K562 (cell line): ENCODE measurements at regions not wholly inside any gene's neighbourhood (a gene's known extent, or its start where the extent isn't known, plus 50 kb on each side); places are given as distances from the start of the nearest gene placed in this dataset.

Experiments used
- YY1 ChIP-seq, 3 experiments: IDR thresholded peaks; 2 replicates each; pipeline ENCODE4 v1.6.1; 2011; ENCODE audit warnings: low read length in 2 of 3, mild to moderate bottlenecking in 2 of 3, moderate library complexity in 2 of 3, borderline replicate concordance in 1 of 3, control low read depth in 1 of 3, low read depth in 1 of 3; ENCODE audit not compliant: insufficient read depth in 3 of 3, insufficient replicate concordance in 2 of 3, control insufficient read depth in 1 of 3, insufficient read length in 1 of 3; ENCODE audit errors: extremely low read depth in 1 of 3
- TF ChIP-seq, protein P1 (sequence below), 3 experiments: IDR thresholded peaks in 2 of 3; conservative IDR thresholded peaks in 1 of 3; 2 replicates each; pipeline ENCODE4 v1.5.1; 2011 to 2012; ENCODE audit warnings: low read length in 3 of 3, mild to moderate bottlenecking in 3 of 3, control low read depth in 2 of 3, improper control_type of control experiment in 1 of 3, inconsistent platforms in 1 of 3, low read depth in 1 of 3, mixed read lengths in 1 of 3, moderate library complexity in 1 of 3; ENCODE audit not compliant: insufficient read depth in 2 of 3
- TF ChIP-seq, protein P2 (sequence below), 2 experiments: fragments of 450-650 bp in 1 of 2; sonication (generic) in 1 of 2; formaldehyde crosslinking in 1 of 2; IDR thresholded peaks in 1 of 2; conservative IDR thresholded peaks in 1 of 2; 2 replicates each; pipeline versions ENCODE4 v1.6.1 to v1.8.1; 2016 to 2023; ENCODE audit warnings: mild to moderate bottlenecking in 2 of 2, moderate library complexity in 2 of 2, inconsistent platforms in 1 of 2, missing genetic modification reagents in 1 of 2

- TF ChIP-seq, protein P1, sequence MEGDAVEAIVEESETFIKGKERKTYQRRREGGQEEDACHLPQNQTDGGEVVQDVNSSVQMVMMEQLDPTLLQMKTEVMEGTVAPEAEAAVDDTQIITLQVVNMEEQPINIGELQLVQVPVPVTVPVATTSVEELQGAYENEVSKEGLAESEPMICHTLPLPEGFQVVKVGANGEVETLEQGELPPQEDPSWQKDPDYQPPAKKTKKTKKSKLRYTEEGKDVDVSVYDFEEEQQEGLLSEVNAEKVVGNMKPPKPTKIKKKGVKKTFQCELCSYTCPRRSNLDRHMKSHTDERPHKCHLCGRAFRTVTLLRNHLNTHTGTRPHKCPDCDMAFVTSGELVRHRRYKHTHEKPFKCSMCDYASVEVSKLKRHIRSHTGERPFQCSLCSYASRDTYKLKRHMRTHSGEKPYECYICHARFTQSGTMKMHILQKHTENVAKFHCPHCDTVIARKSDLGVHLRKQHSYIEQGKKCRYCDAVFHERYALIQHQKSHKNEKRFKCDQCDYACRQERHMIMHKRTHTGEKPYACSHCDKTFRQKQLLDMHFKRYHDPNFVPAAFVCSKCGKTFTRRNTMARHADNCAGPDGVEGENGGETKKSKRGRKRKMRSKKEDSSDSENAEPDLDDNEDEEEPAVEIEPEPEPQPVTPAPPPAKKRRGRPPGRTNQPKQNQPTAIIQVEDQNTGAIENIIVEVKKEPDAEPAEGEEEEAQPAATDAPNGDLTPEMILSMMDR (IDR thresholded peaks at IDR 0.05 in 2 of 3, conservative IDR thresholded peaks at IDR 0.05 in 1 of 3; ENCODE audit: insufficient read depth in 2 of 3, low read depth in 1 of 3, low read length in 3 of 3), result peak; percentile 34 to 39 (median 37); a peak in 3 of 6 replicates
- no peak for TF ChIP-seq YY1 (IDR thresholded peaks at IDR 0.05; ENCODE audit: borderline replicate concordance in 1 of 3, control insufficient read depth in 1 of 3, extremely low read depth in 1 of 3, insufficient read depth in 3 of 3, insufficient read length in 1 of 3, insufficient replicate concordance in 2 of 3, low read depth in 1 of 3, low read length in 2 of 3)
- TF ChIP-seq, protein P2, sequence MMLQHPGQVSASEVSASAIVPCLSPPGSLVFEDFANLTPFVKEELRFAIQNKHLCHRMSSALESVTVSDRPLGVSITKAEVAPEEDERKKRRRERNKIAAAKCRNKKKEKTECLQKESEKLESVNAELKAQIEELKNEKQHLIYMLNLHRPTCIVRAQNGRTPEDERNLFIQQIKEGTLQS (IDR thresholded peaks at IDR 0.05), result no peak
- TF ChIP-seq, protein P2 (CRISPR knock-in tag; conservative IDR thresholded peaks at IDR 0.05), result no peak
Observed at GRCh38 chr15:101540480-101541239, 51.2 kb upstream of the PCSK6 start.
